ENCODE measurements at regions not wholly inside any gene's neighbourhood (a gene's known extent, or its start where the extent isn't known, plus 50 kb on each side); places are given as distances from the start of the nearest gene placed in this dataset.
A peak's percentile ranks its signal among the peaks of the same experiment; 100 is the strongest.
"Not testable (repeated sequence)": the region's sequence is repeated elsewhere in the genome, so short reads cannot be mapped to it uniquely, and the experiment has no call there.

DNA sequence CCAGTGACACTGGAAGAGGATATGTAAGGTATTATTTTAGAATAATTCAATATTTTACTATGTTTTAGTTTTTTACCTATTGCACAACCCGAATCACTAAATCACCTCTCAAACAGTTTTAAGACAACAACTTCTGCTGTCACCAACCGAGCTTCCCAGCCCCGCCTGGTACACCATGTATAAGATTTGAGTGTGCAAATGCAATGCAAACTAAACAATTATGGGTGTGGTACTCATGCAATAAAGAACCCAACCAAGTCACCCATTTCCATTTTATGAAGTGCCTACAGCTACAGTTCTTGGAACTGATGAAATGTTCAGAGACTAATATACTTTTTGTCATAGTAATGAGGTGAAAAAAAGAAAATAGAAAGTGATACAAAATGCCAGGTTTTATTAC lies 256.2 kb downstream of the TAFA4 start:
- FAIRE-seq (no peak), DNase-seq (ENCODE audit: low read depth) (no peak)
- Histone ChIP-seq H3K27me3 (ENCODE audit: control insufficient read depth, insufficient read depth, low read length) (no peaks in the 10 kb centered on the region), H3K4me3 (ENCODE audit: low read depth, low read length) (no peak overlapping the region), H3K36me3 (ENCODE audit: control insufficient read depth, insufficient read depth, low read length) (no peaks in the 10 kb centered on the region)
- TF ChIP-seq, protein P1, sequence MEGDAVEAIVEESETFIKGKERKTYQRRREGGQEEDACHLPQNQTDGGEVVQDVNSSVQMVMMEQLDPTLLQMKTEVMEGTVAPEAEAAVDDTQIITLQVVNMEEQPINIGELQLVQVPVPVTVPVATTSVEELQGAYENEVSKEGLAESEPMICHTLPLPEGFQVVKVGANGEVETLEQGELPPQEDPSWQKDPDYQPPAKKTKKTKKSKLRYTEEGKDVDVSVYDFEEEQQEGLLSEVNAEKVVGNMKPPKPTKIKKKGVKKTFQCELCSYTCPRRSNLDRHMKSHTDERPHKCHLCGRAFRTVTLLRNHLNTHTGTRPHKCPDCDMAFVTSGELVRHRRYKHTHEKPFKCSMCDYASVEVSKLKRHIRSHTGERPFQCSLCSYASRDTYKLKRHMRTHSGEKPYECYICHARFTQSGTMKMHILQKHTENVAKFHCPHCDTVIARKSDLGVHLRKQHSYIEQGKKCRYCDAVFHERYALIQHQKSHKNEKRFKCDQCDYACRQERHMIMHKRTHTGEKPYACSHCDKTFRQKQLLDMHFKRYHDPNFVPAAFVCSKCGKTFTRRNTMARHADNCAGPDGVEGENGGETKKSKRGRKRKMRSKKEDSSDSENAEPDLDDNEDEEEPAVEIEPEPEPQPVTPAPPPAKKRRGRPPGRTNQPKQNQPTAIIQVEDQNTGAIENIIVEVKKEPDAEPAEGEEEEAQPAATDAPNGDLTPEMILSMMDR (IDR thresholded peaks at IDR 0.05; ENCODE audit: insufficient read depth, low read length, severe bottlenecking): no peak

DNA sequence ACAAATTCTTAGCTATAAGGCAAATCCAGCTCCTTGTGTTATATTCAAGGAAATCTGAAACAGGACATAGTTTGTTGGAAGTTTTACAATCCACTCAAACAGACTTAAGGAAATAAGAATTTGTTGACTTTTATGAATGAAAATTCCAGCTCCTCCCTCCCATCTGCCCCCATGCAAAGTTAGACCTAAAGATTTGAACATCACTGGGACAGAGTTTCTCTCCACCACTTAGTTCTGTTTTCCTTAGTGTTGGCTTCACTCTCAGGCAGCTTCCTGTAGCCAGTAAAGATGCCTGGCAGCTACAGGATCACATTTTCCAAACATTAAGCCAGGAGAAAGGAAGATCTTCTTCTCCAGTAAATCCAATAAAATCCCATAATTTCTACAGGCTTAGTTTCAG lies 265.0 kb downstream of the TAFA4 start:
- TF ChIP-seq, protein P1 (IDR thresholded peaks at IDR 0.05; ENCODE audit: insufficient read depth, low read length, severe bottlenecking): no peak
- H3K36me3 ChIP-seq (ENCODE audit: control insufficient read depth, insufficient read depth, low read length): no peaks in the 10 kb centered on the region
- no peaks in the 10 kb centered on the region for H3K27me3 ChIP-seq (ENCODE audit: control insufficient read depth, insufficient read depth, low read length)
- FAIRE-seq: no peak
- no peak for DNase-seq (ENCODE audit: low read depth)
- H3K4me3 ChIP-seq (ENCODE audit: low read depth, low read length): no peak overlapping the region

DNA sequence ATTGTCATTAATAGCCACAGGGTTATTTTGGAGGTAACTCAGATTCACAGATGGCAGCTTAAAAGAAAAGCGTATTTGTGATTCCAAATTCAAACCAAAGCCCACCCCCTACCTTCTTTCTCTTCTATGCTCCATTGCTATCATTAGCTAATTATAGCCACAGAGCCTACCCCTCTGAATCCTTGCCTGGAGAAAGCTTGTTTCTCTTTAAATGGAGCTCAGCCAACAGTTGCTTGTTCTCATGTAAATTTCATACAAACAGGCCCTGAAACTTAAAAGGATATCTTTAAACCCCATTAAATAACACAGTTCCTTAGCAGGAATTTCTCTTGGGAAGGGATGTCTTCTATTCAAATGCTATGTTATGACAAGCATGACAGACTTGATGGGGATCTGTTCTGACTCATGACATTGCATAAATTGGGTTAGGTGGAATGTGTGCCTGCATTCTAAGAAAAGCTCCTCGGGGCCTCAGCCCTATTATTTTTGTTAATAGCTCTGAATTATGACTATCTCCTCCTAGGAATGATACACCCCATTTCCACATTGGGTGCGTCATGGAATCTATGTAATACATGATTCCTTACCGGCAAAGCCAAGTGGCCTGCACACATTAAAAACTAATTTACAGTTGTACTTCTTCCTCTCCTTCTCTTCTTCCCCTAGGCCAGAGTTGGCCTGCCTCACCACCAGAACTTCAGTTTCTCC lies 265.8 kb downstream of the TAFA4 start:
- FAIRE-seq (no peak), DNase-seq (ENCODE audit: low read depth) (peak; percentile 8)
- TF ChIP-seq, protein P1 (IDR thresholded peaks at IDR 0.05; ENCODE audit: insufficient read depth, low read length, severe bottlenecking): no peak

DNA sequence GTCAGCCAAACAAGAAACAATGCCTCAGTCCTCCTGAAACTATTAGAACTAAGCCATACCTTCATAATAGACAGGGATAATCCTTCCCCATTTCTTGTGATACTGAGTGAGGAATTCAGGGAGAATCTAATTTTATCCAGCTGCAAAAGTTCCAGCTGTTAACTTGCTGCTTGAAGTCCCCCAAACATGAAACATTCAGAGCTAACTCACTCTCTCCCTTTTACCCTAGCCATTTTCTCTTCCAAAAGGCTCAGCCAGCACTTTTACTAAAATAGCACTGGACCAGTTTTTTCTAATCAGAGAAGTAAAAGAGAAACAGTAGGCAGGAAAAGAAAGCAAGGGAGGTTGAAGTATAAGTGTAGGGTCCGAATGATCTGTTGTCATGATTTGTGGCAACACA lies 268.1 kb downstream of the TAFA4 start:
- no peaks in the 10 kb centered on the region for H3K36me3 ChIP-seq (ENCODE audit: control insufficient read depth, insufficient read depth, low read length)
- no peaks in the 10 kb centered on the region for H3K27me3 ChIP-seq (ENCODE audit: control insufficient read depth, insufficient read depth, low read length)
- DNase-seq (ENCODE audit: low read depth) (no peak), FAIRE-seq (no peak)
- no peak overlapping the region for H3K4me3 ChIP-seq (ENCODE audit: low read depth, low read length)
- TF ChIP-seq, protein P1 (IDR thresholded peaks at IDR 0.05; ENCODE audit: insufficient read depth, low read length, severe bottlenecking): no peak

More for the DNA sequence above, 265.8 kb downstream of the TAFA4 start:
- H3K36me3 ChIP-seq (ENCODE audit: control insufficient read depth, insufficient read depth, low read length): no peaks in the 10 kb centered on the region
- H3K27me3 ChIP-seq (ENCODE audit: control insufficient read depth, insufficient read depth, low read length): no peaks in the 10 kb centered on the region
- no peak overlapping the region for H3K4me3 ChIP-seq (ENCODE audit: low read depth, low read length)

DNA sequence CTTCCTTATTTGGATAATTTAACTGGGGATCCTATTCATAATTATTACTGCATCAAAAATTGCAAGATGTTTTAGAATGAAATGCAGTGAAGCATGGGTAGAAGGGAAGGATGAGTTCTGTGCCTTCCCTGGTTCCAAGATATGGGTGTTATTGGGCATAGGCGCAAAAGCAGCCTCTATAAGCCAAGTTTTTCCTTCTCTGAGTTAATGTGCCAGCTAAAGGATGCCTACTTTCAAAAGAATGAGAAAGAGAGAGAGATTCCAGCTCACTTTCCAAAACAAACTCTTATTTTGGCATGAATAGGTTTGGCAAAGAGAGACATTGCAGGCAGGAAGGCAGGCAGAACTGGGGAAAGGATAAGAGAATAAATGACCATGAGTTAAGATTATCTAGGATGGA lies 270.2 kb downstream of the TAFA4 start:
- TF ChIP-seq, protein P1 (IDR thresholded peaks at IDR 0.05; ENCODE audit: insufficient read depth, low read length, severe bottlenecking): no peak
- no peak for DNase-seq (ENCODE audit: low read depth)
- Histone ChIP-seq H3K27me3 (ENCODE audit: control insufficient read depth, insufficient read depth, low read length) (no peaks in the 10 kb centered on the region), H3K4me3 (ENCODE audit: low read depth, low read length) (no peak overlapping the region), H3K36me3 (ENCODE audit: control insufficient read depth, insufficient read depth, low read length) (no peaks in the 10 kb centered on the region)
- FAIRE-seq: no peak

DNA sequence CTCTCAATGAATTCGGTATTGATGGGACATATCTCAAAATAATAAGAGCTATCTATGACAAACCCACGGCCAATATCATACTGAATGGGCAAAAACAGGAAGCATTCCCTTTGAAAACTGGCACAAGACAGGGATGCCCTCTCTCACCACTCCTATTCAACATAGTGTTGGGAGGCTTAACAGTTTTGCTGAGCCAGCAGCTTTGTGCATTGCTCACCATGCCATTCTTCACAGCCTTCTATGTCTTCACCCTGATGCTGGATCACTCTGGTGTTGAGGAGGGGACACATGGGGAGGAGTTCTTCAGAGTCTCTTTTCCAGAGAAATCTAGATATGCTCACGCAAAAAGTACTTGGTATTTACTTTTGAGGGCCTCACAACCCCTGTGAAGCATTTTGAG lies 281.7 kb downstream of the TAFA4 start:
- H3K4me3 ChIP-seq (ENCODE audit: low read depth, low read length); H3K27me3 ChIP-seq (ENCODE audit: control insufficient read depth, insufficient read depth, low read length); H3K36me3 ChIP-seq (ENCODE audit: control insufficient read depth, insufficient read depth, low read length); FAIRE-seq; DNase-seq (ENCODE audit: low read depth): not testable (repeated sequence)
